Fibroblast of skin of right biceps (primary cell): ENCODE measurements at regions not wholly inside any gene's neighbourhood (a gene's known extent, or its start where the extent isn't known, plus 50 kb on each side); places are given as distances from the start of the nearest gene placed in this dataset.

Experiments
- DNase-seq: peaks from one replicate; pipeline ENCODE4 v3.0.0-alpha.2; 2013

GRCh38 chr7:132072873-132073272 lies 503.4 kb downstream of the PLXNA4 start:
- DNase-seq, result no peak

- no peak for DNase-seq
These were observed 504.1 kb downstream of the PLXNA4 start for GRCh38 chr7:132072165-132072564.

GRCh38 chr7:132069306-132069705 lies 507.0 kb downstream of the PLXNA4 start:
- DNase-seq, result no peak

DNA sequence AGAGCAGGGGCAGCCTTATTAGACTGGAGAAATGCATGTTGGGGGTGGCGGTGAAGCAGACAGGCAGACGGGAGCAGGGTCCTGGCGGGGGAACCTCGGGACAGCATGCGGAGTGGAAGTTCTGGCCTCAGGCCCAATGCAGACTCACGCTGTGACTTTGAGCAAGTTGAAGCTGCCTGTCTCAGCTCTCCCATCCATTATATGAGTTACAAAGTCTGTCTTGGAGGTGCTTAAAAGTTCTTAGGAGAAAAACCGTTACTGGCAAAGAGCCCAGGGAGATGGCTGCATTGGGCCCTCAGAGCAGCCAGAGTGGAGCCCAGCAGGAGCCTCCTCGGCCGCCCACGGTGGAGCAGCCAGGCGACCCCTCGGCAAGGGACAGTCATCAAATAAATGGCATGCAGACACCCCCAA lies 509.5 kb downstream of the PLXNA4 start:
- DNase-seq, result peak; percentile 93

- DNase-seq, result peak; percentile 34
These were observed 509.7 kb upstream of the PODXL start for GRCh38 chr7:132065989-132066603.

GRCh38 chr7:132065193-132065988 lies 509.0 kb upstream of the PODXL start:
- DNase-seq, result peak; percentile 99

DNA sequence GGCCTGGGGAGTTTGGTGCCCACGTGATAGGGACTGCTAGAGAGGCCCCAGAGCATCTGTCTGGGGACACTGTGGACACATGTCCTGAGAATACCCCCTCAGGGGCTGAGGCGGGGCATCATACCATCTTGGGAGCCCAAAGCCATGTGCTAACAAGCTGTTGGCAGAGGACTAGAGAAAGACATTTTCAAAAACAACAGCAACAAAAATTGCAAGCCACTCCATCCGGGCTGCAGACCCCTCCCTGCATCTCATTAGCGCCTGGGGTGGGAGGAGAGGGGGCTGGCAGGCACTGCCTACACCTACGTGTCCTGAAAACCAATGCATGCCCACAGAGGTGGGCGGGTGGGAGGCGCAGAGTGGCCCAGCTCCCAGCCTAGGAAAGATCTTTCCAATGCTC lies 507.4 kb upstream of the PODXL start:
- DNase-seq, result no peak

DNA sequence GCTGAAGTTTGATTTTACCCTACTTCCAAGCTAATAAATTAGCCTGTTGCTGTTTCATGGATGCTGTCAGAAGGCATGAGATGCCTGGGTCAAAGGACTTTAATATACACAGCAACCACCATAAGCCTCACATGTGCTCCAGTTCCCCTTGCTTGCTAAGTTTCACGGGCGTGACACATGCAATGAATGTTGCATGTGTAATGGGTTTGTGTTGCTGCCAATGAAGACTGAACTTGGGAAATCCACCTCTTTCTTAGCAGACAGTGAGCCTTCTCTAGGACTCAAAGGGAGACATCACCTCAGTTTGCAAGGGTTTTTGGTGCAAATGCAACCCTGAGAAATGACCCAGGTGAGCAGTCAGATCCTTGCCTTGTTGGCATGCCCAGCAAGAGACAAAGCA lies 505.5 kb upstream of the PODXL start:
- peak; percentile 79 for DNase-seq

DNA sequence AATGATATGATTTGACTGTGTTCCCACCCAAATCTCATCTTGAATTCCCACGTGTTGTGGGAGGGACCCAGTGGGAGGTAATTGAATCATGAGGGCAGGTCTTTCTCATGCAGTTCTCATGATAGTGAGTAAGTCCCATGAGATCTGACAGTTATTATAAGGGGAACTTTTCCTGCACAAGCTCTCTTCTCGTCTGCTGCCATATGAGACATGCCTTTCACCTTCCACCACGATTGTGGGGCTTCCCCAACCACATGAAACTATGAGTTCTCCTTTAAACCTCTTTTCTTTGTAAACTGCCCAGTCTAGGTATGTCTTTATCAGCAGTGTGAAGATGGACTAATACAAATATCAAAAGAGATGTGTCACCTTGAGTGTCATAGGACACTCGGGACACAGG lies 502.7 kb upstream of the PODXL start:
- no peak for DNase-seq

DNA sequence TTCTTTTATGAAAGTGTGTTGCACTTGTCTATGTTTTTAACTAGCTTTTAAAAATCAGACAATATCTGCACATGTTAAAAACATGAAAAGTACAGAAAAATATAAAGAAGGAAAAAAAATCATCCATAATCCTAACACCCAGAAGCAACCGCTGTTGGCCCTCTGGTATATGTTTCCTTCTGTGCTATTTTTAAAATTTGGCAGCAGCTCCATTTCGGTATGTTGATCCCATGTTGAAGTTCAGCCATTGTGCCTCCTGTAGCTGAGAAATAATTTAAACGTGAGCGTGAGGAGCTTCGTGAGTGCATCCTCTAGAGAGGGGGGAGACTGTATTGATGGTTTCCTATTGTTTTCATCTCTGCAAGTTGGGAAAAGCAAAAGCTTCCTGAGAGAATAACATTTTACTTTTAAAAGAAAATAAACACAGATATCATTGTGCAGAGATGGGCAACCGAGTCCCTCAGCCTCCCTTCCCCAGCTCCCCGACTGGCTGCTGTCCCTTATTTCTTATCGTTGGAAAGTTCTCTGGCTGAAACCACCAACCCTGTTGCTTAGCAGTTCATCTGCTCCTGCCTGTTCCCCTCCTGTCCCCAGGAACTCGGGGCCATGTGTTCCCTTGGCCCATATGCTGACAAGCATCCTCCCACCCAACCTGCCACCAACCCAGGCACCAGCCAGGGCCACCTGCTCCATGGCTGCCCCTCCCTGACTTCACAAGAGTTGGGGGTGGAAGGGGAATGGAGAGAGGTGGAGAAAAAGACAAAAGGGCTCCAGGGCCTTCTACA lies 499.1 kb upstream of the PODXL start:
- no peak for DNase-seq

- DNase-seq, result no peak
These were observed 497.4 kb upstream of the PODXL start for GRCh38 chr7:132053871-132054270.

DNA sequence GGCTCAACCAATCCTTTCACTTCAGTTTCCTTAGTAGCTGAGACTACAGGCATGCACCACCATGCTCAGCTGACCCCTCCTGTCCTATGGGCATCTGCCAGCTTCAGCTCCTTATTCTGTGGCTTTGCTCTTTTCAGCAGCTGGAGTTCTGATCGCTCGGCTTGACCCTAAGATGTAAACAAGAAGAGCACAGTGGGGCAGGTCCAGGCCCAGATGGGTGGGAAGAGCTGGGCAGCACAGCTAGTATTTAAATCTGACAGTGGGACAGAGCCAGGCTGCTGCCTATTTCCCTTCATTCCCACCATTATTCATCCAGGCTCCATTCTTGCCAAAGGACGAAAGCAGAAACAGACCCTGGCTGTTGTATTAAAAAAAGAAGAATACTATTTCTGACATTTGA lies 494.9 kb upstream of the PODXL start:
- no peak for DNase-seq

GRCh38 chr7:132049462-132050304 lies 493.3 kb upstream of the PODXL start:
- DNase-seq, result peak; percentile 27

DNA sequence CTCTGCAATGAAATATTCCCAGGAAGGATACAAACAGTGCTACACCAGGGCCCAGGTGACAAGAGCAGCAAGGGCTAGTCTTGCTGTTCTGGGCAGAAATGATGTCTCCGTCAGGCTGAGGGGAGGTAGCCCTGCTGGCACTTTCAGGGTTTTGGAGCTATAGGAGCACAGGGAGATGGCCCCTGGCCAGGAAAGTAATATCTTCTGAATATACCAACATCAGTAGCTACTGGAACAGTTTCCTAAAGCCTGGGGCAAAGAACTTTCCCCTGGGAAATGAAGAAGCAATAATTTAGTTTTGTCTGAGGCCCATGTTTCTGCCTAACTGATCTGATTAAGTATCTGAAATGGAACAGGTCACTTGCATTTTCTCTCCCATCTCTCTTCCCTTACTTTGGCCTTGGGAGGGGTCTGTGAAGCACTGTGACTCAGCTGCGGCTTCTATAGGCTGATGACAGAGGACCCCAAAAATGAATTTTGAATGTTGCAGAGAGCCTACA lies 489.1 kb upstream of the PODXL start:
- DNase-seq, result no peak

- no peak for DNase-seq
These were observed 488.6 kb upstream of the PODXL start for GRCh38 chr7:132045002-132045401.

DNA sequence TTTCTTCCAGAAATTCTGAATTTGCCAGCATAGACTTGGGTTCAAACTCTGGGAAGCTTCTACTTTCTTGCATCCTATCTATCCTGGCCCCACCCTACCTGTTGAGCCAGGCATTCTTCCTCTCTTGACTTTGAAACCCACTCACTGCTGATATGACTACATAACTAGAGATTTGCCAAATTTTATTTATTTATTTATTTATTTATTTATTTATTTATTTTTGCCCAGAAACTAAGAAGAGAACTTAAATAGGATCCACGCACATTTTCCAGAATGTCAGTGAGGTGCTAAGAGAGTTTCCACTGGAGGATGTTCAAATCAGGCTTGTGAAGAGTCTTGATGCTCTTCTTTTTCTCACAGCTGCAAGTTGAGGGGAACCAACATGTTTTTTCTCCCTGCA lies 487.8 kb upstream of the PODXL start:
- no peak for DNase-seq

DNA sequence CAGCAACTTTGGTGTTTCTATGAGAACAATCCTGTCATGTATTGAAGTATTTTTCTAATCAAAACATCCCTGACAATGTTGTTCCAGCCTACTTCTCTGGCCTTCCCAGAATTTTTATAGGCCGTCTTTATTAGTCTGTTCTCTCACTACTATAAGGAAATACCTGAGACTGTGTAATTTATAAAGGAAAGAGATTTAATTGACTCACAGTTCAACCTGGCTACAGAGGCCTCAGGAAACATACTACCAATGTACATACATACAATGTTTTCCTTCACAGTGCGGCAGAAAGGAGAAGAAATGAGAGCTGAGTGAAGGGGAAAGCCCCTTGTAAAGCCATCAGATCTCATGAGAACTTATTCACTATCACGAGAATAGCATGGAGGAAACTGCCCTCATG lies 484.7 kb upstream of the PODXL start:
- no peak for DNase-seq

GRCh38 chr7:132035517-132036362 lies 479.3 kb upstream of the PODXL start:
- DNase-seq, result no peak

- no peak for DNase-seq
These were observed 478.5 kb upstream of the PODXL start for GRCh38 chr7:132034748-132035416.

- DNase-seq, result no peak
These were observed 474.5 kb upstream of the PODXL start for GRCh38 chr7:132030883-132031282.

GRCh38 chr7:132030086-132030568 lies 473.7 kb upstream of the PODXL start:
- DNase-seq, result peak; percentile 9
